ENCODE measurements at regions not wholly inside any gene's neighbourhood (a gene's known extent, or its start where the extent isn't known, plus 50 kb on each side); places are given as distances from the start of the nearest gene placed in this dataset.

- DNase-seq (ENCODE audit: insufficient read length, low spot score) (no peak), FAIRE-seq (no peak)
Measured at GRCh38 chr1:182297335-182297734, 94.3 kb downstream of the GLUL start.

- no peak for FAIRE-seq
Measured at GRCh38 chr1:182295697-182296096, 95.9 kb downstream of the GLUL start.

GRCh38 chr1:182293119-182293589 lies 98.4 kb downstream of the GLUL start:
- DNase-seq (ENCODE audit: insufficient read length, low spot score) = no peak
- FAIRE-seq = no peak

More at GRCh38 chr1:182295697-182296096, 95.9 kb downstream of the GLUL start:
- DNase-seq (ENCODE audit: insufficient read length, low spot score) = no peak

DNA sequence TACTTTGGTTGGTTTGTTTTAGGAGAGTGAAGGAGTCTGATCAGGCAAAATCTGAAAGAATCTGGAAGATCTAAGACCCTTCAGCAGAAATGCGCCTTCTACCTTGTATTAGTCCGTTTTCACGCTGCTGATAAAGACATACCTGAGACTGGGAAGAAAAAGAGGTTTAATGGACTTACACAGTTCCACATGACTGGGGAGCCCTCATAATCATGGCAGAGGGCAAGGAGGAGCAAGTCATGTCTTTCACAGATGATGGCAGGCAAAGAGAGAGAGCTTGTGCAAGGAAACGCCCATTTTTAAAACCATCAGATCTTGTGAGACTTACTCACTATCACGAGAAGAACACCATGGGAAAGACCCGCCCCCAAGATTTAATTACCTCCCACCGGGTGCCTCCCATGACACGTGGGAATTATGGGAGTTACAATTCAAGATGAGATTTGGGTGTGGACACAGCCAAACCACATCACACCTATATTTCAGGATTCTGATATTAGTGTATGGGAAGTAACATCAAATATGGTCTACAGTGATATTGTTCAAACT lies 99.3 kb downstream of the GLUL start:
- FAIRE-seq (no peak), DNase-seq (ENCODE audit: insufficient read length, low spot score) (no peak)

- DNase-seq (ENCODE audit: insufficient read length, low spot score) (no peak), FAIRE-seq (no peak)
Measured at GRCh38 chr1:182291584-182292192, 99.9 kb downstream of the GLUL start.

DNA sequence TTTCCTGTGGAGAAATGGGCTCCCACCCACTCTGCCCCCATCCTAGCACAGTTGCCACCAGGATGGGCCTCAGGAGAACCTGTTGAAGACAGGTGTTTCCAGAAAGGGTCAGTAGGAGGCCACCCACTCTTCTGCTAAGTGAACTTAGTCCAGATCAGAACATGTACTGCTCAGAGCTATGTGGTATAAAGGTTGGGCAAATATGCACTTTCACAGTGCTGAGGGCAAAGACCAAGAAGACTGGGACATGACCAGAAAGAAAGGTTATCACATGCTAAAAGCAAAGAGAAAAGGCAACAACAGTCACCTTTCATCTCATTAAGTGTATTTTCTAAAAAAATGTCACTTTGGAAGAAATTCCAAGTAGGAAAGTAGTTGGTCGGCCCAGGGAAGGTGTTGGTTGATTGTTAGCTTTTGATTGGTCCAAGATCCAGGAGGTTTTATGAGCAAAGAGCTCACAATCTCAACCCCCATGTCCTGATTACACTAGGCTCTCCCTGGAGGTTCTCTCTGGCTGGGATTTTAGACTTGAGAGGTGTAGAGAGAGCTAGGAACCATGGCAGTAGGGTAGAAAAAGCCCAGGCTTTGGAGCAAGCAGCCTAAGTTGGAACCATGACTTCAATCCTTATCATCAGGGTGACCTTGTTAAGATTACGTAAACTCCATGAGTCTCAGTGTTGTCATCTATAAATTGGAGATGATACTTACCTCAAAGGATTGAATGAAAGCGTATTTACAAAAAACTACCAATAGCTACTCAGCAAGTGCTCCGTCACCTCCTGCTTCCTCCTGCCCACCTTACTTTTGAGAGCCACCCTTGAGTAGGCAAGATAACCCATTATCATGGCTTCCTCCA lies 102.6 kb downstream of the GLUL start:
- FAIRE-seq = no peak
- DNase-seq (ENCODE audit: insufficient read length, low spot score) = no peak

DNA sequence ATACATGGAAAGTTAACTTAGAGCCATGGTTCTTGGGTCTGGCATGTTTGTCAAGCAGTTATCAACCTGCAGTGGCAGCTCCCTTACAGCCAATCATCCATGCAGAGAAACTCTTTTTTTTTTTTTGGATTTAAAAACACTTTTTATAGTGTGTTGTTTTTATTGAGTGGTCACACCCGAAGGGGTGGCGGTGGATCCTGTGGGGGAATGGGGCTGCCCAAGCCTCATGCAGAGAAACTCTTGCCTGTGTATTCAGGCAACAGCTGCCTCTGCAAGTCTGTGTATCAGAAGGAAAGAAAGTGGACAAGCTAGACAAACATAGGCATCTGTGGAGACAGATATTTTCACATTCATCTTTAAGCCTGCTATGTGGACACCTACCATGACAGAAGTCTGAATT lies 104.8 kb downstream of the GLUL start:
- DNase-seq (ENCODE audit: insufficient read length, low spot score) = no peak
- FAIRE-seq = no peak

DNA sequence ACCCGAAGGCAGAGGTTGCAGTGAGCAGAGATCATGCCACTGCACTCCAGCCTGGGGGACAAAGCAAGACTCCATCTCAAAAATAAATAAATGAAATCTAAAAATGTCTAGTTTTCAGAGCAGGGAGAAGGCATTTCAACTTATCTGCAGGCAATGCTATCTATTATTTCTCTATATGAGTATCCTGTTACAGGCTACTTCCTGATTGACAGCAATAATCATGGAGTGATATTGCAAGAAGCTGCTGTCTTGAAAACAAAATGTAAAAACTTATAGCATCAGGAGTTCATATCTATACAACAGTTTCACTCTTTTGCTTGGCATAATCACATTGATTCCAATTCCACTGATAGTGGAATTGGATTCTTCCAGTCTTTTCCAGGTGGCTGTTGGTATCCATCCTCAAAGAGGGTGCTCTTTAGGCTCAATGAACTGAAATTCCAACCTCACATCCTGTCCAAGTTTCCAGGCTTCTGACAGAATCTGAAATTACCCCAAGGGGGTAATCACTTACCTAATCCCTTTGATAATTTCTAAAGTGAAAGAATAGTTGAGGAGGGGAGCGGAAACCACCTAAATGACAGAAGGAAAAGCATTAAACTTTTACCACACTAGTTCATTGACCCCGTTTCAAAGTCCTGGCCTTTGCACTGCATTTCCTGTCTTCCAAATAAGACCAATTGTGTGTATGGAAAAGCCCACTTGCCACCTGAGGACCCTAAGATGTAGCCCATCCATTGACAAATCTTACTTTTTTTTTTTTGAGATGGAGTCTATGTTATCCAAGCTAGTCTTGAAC lies 107.6 kb downstream of the GLUL start:
- DNase-seq (ENCODE audit: insufficient read length, low spot score) (no peak), FAIRE-seq (no peak)

DNA sequence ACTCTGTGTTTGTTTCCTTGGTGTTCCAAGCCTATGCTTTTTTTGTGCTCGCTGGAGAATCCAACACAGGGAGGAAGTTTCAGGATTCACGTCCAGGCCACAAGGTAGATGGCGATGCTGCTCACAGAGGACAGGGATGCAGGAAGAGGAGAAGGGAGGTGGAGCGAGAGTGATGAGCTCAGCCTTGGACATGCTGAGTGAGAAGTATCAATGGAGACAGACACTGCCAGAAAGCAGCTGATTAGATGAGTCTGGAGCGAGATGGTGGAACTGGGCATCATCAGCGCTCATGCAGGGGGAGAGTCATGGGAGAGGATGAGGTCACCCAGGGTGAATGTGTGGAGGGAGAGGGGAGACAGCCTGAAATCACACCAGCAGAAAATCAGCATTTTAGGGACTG lies 110.0 kb downstream of the GLUL start:
- no peak for DNase-seq (ENCODE audit: insufficient read length, low spot score)
- FAIRE-seq = no peak

DNA sequence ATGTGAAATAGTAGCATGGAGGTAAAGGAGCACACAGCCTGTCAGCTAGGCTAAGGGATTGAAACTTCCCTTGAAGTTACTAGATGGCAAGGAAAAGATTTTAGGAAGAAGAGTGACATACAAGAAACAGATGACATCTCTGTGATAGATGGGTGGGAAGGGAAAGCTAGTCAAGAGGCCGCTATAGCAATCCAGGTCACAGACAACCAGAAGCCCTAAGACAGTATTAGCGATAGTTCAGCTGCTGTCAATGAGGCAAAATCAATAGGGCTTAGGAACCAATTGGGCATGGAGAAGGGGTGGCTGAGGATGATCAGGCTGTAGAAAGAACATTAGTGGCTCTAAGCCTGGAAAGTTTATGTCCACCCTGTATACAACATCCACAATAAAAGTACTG lies 111.1 kb downstream of the GLUL start:
- no peak for DNase-seq (ENCODE audit: insufficient read length, low spot score)

DNA sequence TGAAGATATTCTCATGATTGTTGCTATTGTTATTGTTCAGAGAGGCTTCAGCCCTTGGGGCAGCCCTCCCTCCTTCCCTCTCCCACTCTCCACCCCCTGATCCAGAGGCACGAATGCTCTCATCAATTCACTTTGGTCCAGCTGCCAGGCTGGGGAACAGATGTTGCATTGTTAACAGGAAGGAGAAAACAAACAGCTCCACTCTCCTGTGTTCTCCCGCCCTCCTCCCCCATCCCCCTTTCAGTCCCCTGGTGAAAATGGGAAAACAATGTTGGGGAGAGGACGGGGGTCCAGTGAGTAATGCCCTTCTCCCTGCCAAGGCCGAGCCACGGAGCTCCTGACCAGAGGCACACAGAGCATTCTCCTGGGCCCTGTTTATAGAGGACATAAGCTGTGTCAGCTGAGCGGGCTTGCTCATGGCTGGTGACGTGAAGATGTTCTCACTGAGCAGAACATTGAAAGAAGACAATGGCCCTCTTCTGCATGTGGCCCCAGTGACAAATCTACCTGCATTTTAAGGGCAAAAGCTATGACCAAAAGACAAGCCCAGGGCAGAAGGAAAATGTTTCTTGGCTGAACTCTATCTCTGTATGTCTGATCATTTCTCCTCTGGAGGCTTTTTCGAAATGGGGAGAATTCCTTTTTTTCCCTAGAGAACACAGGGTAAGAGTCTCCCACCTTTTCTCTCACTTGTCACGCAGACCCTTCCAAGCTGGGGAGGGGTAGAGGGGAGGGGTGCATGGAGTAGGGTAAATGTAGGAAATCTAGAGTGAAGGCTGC lies 111.7 kb downstream of the GLUL start:
- FAIRE-seq = no peak
- no peak for DNase-seq (ENCODE audit: insufficient read length, low spot score)

More for the DNA sequence above, 111.1 kb downstream of the GLUL start:
- FAIRE-seq = no peak

GRCh38 chr1:182279302-182279701 lies 112.3 kb downstream of the GLUL start:
- no peak for DNase-seq (ENCODE audit: insufficient read length, low spot score)
- no peak for FAIRE-seq

DNA sequence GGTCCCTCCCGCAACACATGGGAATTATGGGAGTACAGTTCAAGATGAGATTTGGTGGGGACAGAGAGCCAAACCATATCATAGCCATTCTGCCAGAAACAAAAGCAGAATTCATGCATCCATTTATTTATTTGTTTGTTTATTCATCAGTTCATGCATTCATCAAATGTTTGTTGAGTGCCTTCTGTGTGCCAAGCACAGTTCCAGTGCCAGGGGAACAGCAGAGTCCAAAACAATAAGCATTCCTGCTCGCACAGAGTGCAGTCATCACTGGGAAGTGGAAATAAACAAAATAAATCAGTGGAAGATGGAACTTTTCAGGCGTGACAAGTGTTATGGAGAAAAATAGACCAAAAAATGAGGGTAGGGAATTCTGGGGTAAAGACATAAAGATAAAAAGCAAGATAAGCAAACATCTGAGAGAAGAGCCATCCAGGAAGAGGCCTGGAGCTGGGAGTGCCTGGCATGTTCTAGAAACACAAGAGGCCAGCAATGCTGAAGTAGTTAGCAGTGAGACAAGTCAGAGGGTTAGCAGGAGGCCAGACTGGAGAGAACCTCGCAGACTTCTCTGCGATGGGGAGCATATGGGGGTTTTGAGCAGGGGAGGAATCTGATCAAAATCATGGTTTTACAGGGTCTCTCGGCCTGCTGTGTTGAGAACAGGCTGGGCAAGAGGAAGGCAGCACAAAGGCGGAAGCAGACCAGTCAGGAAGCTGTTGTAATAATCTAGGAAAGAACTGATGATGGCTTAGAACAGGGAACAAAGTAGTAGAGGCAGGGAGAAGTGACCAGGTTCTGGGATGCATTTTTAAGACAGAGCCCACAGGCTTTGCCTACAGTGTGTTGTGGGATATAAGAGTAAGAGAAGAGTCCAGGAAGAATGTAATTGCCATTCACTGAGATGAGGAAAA lies 113.2 kb downstream of the GLUL start:
- DNase-seq (ENCODE audit: insufficient read length, low spot score) (no peak), FAIRE-seq (no peak)

GRCh38 chr1:182275271-182275670 lies 116.3 kb downstream of the GLUL start:
- DNase-seq (ENCODE audit: insufficient read length, low spot score) (no peak), FAIRE-seq (no peak)

- DNase-seq (ENCODE audit: insufficient read length, low spot score) (no peak), FAIRE-seq (no peak)
Measured at GRCh38 chr1:182274618-182275017, 117.0 kb downstream of the GLUL start.

GRCh38 chr1:182270731-182271130 lies 120.9 kb downstream of the GLUL start:
- no peak for DNase-seq (ENCODE audit: insufficient read length, low spot score)
- FAIRE-seq = no peak

- no peak for FAIRE-seq
Measured at GRCh38 chr1:182269097-182269496, 122.5 kb downstream of the GLUL start.

DNA sequence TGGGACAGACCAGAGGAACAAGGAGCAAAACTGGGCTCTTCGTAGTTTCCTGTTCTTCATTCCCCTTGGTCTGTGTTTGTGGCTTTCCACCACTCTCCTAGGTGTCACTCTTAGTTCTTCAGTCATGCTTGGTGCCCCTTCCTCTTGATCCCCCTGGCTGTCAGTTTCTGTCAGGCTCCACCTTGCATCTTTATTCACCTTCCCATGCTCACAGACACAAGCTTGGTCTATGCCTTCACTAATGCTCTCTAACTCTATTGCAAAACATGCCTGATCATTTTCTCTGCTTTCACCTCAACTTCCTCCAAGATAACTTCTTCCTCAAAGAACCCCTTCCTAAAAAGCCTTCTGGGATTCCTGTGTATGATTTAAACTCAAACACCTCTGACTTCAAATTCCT lies 122.9 kb downstream of the GLUL start:
- no peak for FAIRE-seq
- DNase-seq (ENCODE audit: insufficient read length, low spot score) = no peak

More at GRCh38 chr1:182269097-182269496, 122.5 kb downstream of the GLUL start:
- no peak for DNase-seq (ENCODE audit: insufficient read length, low spot score)

DNA sequence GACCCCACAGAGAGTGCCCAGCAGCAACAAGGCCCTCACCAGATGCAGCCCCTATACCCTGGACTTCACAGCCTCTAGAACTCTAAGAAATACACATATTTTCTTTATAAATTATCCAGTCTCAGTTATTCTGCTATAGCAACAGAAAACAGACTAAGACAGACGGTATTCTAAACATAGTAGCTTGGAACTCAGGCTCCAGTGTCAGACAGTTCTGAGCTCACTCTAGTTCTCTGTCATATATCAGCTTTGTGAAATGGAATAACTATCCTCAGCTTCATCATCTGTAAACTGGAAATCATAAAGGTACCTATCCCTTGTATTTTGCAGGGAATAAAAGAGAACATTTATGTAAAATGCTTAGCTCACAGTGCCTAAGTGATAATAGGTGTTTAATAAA lies 127.4 kb downstream of the GLUL start:
- DNase-seq (ENCODE audit: insufficient read length, low spot score) (no peak), FAIRE-seq (no peak)
